DMS 273 treated with DMSO at 0.1 percent for 48 hours (cell line): ENCODE measurements at regions not wholly inside any gene's neighbourhood (a gene's known extent, or its start where the extent isn't known, plus 50 kb on each side); places are given as distances from the start of the nearest gene placed in this dataset.

Experiments
- DNase-seq: peaks from one replicate; lab custom pipeline; 2025; lab: John Stamatoyannopoulos, UW

DNA sequence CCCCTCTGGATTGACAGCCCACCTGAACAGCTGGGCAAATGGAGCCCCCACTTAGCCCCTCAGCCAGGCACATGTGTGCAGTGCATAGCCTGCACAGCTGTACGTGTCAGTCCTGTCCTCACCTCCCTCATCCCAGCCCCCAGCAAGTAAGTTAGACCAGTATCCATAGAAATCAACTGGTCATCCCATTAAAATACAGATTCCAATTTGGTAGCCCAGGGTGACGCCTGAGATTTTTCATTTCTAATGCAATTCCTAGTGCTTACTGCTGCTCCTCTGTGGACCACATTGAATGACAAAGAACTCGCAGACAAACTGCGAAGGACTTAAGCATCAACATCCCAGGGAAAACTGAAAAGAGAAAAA, 99.0 kb upstream of the GJB5 start:
- DNase-seq = no peak

DNA sequence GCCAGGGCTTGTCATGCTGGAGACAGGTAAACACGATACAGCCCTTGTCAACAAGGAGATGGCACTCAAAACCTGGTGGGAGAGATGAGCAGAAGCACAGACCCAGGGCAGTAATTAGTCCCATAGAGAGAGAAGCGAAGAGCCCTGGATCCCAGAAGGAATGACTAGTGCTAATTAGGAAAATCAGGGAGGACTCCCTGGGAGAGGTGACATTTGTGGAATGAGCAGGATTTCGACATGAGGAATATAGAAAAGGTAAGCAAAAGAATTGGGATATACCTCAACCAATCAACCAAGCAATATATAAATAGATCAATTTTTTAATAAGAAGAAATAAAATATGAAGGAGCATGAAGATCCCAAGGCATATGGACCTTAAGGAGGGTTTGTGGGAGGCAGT, 98.5 kb upstream of the GJB5 start:
- no peak for DNase-seq

DNA sequence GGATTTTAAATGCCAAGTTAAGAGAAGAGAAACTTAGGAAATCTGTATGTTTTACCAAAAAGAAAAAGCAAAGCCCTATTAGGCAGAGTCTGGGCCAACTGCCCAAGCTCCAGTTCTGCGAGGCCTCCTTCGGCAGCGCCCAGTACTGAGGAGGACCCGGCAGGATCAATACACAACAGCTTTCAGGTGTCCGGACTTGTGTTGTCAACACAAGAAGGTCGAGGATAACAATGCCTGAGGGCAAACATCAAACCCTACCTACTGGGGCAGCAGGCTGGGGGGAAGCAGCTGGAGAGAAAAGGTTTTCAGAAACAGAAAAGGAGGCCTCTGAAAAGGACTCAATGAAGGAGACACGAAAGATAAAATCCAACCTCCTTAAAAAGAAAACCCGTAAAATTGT, 98.1 kb upstream of the GJB5 start:
- DNase-seq = no peak

DNA sequence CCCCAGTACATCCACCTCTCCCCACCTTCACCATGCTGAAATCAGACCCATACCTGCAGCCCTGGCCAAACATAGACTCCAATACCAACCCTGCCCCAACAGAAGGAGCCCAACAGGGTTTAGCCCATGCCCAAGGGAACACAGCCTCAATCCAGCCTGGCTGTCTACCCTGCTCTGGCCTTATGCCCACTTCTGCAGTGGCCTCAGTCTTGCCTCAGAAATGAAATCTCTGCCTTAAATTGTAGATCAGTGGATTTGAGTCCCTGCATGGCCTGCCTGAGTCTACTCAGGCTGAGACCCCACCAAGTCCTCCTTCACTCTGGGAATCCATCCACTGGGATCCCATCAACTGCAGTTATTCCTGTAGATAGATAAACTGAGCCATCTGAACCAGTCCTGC, 97.6 kb upstream of the GJB5 start:
- no peak for DNase-seq

DNA sequence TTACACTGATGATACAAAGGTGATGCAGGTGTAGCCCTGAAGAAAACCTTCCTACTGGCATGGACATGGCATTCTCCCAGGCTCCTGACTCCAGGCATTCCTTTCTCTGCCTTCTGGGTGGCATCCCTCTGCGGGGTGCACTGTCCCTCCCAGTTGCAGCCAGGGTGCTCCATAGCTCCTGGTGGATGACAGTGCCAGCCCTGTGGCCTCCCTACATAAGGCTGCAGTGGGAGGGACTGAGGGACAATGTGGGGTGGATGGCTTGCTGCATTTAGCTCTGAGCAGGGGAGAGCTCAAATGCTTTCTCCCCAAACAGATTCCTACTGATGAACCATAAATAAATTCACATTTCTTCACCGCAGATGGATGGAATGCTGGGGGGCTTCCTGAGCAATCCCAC, 97.0 kb upstream of the GJB5 start:
- DNase-seq = no peak

DNA sequence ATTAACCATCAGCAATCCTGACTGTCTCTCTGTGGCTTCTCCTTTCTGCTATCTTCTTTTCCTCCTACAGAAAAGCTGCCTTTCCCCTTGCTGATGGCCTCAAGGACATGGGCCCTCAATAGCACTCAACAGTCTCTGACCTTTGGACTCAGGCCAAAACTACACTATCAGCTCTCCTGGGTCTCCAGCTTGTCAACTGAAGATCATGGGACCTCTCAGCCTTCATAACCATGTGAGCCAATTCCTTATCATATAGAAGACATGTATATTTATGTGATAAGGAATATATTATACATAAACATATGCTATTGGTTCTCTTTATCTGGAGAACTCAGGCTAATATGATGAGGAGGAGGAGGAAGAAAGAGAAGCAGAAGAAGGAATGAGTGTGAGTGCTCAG, 91.8 kb upstream of the GJB5 start:
- DNase-seq = no peak

DNA sequence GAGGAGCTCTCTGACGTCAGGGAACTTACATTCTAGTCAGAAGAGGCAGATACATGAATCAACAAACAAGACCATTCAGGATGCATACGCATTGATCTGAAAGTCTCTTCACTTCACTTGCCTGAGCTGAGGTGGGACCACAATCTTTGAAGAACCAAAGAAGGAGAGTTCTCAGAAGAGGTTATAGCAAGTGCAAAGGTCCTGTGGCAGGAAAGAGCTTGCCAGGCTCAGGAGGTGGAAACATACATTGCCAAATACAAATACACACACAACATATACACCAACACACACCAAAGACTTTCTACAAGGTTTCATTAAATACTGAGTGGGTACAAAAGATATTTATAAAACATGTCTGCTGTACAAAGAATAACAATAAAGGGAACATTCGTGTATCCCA, 86.8 kb upstream of the GJB5 start:
- DNase-seq = no peak

DNA sequence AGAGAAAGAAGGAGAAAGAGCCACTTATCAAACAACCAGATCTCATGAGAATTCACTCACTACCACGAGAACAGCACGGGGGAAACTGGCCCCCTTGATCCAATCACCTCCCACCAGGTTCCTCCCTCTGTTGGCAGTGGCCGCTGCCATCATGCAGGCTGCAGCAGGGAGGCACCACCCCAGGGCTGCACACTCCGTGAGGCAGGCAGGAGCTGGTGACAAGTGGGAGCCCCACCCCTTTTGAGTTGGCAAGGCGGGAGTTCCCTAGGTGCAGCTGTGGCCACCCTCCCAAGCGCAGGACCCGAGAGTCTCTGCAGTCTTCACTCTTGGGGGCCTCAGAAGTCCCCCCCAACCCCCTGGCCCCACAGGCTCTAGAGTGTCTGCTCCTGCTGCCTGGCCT, 83.9 kb upstream of the GJB5 start:
- no peak for DNase-seq

DNA sequence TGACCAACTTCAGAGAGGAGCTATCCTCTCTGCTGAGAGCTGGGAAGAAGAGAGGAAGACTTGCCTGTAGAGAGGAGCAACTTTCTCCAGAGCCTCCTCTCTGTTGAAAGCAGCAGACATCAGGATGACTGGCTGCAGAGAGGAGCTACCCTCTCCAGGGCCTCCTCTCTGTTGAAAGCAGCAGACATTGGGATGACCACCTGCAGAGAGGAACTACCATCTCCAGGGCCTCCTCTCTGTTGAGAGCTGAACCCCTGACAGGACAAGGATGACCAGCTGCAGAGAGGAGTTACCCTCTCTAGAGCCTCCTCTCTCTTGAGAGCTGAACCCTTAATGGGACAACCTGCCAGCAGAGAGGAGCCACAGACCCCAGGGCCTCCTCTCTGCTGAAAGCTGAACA, 83.0 kb upstream of the GJB5 start:
- no peak for DNase-seq

DNA sequence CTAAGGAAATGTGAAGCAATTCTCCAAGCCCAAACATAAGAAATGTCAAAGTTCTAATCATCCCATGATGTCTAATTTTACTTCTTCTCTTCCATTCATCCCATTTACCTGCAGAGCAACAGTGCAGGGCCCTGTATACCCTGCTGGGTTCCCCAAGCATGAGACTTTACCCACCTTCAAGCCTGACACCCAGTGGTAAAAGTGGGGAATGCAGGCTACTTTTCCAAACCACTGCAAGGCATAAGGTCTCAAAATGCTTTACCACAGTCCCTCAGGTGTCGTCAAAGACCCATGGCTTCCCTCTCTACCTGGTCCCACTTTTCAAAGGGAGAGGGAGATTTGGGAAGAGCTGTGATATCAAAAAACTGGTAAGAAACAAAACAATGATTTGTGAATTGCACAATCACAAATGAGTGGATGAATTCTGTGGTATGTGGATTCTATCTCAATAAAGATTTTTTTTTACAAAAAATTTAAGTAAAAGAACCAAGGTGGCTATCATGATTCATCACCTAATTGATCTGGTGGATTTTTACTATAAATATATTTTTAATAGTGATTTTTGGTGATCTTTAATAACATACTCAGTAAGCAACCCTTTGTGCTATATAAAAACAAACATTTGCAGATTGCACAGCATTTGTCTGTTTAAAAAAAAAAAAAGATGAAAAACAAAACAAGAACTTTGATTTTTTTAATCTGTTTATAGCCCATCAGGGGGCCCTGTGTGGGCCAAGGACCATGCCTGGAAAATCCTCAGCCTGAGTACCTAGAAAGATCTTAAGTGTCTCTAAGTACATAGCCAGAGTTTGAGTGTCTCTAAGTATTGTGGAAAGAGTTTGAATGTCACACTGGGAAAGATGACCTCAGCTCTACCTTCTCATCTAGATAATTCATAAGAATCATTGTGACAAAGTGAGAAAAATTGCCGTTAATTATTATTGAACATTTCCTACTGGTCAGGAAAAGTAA, 73.1 kb upstream of the GJB5 start:
- DNase-seq = no peak

DNA sequence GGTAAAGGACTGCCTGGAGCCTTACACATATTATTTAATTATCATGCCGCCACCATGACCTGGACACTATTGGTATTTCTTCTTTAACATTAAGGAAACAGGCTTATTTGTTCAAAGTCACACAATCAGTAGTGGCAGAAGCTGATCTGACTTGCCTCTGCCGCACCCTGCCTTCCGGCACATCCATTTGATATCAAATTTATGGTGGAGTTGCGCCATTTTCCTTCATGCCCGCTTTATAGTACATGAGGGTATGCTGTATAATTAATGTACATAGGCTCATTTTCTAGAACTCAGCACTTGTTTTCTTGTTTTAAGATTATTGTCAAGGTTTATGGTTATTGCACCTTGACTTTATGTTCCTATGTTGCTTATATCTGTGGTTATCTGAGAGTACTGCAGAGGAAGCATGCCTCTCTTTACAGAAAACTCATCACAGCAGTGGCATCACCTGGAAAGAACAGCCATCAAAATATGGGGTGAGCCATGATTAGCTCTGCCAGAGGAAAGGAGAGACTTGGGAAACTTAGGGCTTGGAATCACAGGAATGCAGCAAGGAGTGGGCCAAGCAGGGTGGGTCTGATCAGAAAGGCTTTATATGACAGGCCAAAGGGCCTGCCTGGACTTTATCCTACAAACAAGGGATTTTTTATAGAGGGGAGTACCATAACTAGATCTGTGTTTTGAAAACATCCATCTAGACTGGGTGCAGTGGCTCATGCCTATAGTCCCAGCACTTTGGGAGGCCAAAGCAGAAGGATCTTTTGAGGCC, 72.2 kb upstream of the GJB5 start:
- no peak for DNase-seq

DNA sequence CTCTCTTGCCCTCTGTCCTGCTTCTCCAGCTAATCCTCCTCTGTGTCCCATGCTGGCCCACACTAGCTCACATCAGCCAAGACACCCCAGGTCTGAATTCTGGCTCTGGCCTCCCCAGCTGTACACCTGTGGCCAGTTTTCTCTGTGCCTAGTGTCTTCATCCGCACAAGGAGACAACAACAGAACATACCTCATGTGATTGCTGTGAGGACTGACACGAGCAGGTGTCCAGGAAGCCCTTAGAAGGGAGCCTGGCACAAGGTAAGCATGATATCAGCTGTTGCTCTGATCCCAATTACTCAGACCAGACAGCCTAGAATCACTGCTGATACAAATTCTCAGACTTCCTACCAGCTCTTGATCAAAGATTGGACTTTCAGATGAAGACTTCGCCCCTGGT, 71.2 kb upstream of the GJB5 start:
- no peak for DNase-seq

DNA sequence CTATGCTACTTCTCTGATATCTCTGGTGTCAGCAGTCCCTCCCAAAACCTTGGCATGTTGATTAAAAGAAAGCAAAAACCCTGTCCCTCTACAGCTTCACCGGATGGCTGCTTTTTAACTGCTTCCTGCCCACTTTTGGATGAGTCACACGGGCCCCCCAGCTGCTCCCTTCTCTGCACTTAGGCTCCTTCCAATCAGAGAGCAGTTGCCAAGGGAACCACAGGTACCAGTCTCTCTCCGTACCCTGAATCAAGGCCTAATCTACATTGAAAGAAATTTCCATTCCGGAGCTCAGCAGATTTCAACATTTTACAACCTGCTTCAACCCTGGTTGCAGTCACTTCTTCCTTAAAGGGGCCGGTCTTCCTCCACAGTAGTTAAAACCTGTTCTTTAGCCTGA, 70.6 kb upstream of the GJB5 start:
- peak; percentile 25 for DNase-seq

DNA sequence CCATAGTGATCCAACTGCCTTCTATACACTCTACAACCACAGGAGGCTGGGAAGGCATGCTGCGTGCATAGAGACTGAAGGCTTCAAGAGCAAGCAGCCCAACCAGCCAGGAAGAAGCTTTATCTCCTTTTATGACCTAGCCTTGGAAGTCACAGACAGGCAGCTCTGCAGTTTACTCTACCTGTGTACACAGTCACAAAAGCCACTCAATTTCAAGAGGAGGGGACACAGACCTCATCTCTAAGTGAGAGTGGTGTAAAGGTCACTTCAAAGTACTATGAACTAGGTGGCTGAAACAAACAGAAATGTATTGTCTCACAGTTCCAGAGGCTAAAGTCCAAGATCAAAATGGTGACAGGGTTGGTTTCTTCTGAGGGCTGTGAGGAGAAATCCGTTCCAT, 69.6 kb upstream of the GJB5 start:
- no peak for DNase-seq

DNA sequence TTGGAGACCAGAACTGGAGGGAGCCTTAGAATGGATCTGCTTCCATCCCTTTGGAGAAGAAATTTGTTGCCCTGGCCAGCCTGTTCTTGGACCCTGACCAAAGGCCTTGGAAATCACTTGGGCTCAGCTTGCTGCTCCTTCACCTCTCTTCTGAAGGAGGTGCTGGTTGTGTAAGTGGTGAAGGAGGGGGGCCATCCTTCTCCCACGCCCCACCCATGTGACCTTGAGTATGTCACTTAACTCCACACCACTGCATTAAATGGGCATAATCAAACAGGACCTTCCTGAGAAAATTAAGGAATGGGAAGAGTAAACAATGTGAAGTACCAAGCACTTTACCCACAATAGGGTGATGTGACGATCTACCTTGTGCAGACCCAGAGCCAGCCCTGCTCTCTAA, 68.3 kb upstream of the GJB5 start:
- DNase-seq = no peak

DNA sequence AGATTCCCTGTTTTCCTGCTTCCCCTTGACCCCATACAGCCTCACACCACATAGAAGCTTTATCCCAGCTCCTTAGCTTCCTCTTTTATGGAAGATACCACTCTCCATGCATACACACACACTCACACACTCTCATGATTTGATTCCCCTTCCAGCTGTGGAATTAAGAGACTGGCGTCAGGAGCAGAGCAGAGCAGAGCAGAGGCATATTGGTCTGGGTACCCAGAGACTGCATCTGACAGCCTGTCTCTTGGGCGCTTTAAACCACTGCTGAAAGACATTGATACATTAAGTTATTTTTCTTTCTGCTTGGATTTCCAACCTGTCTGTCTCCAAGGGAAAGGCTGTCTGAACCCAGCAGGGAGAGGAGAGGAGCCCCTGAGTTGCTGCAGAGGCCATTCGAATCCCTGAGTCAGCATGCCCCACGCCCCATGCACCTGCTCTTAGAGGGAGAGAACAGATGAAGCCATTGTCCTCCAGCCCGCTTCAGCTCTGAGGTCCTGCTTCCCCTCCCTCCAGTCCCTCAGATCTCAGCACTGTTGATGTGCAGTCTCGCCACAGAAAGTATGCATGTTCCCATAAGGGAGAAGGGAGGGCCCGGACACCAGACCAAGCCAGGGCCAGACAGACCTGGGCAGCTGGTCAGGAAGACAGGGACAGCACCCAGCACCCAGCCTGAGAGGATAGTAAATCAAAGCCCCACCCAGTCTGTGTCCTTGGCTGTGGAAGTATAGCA, 66.7 kb upstream of the GJB5 start:
- DNase-seq = no peak

DNA sequence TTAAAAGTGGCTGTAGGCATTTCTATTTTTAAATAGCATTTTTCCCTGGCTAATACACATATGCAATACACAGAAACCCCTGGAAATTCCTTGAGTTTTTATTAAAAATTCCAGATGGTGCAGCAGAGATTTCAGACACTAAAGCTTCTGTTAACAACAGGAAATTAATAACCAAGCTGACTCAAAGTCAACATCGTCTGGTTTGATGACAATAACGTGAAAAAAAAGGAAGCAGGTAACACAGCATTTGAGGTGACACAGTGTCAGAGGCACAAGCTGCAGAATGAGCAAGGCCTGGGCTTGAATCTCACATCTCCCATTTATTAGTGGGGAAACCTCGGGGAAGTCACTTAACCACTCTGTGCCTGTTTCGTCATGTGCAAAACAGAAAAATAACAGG, 64.6 kb upstream of the GJB5 start:
- no peak for DNase-seq

DNA sequence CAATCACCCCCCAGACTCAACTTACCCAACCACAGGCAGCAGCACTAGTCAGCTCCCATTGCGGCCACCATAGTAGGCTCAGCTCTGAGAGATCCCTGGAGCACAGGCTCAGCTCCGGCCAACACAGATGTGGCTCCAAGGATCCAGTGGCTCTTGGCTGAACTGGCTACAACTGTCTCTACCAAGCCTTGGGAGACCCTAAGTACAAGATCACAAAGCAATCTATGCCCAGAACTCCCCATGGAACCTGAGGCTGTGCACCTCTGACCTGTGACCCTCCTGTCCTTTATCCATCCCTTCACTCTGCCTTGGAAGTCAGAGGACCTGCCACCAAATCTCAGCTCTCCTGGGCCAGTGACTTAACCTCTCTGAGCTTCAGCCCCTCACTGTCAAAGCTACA, 61.8 kb upstream of the GJB5 start:
- DNase-seq = no peak

DNA sequence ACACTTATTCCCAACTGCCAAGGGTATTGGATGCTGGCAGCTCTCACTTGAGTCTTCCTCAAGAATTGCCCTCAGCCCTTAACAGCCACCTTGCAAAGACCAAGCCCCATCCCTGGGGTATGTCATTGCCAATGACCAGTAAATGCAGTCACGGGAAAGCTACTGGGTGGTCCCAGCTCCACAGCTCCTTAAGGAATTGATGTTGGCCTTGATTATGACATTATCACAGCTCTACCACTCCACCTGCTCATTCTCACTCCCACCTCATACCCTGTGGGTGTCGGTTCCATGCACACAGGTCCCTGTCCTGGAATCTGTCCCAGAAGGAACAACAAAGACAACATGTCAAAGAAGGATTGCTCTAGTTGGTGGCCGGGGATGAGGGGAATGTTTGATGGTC, 60.5 kb upstream of the GJB5 start:
- DNase-seq = no peak

DNA sequence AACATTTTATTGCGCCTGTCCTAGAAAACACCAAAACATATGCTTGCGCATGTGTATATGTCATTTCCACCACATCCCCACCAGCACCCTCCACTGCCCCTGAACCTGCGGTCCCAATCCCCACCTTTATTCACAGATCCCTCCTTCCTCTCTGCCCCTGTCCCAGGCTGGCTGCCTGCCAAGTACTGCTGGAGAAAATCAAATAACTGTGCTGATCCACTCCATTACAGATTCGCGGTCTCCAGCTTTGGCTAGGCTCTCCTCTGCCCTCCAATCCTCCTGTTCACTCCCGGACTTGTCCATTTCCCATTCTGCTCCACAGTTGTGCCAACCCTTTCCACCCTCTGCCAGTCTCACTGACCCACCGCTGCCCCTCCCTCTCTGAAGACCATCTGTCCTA, 59.3 kb upstream of the GJB5 start:
- no peak for DNase-seq

DNA sequence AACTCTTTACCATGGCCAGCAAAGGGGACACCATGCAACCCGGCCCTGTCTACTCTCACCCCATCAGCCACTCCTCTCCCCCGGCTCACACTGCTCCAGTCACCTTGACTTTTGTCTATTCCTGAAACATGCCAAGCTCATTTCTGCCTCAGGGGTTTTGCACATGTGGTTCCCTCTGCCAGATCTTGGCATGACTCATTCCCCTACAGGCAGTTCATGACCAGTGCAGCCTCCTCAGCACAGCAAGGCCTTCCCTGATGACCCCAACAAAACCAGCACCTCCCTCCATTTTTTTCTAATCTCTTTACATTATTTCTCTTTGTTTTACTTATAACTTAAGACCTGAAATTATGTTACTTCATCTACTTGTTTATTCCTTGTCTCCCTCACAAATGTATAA, 58.6 kb upstream of the GJB5 start:
- DNase-seq = no peak

DNA sequence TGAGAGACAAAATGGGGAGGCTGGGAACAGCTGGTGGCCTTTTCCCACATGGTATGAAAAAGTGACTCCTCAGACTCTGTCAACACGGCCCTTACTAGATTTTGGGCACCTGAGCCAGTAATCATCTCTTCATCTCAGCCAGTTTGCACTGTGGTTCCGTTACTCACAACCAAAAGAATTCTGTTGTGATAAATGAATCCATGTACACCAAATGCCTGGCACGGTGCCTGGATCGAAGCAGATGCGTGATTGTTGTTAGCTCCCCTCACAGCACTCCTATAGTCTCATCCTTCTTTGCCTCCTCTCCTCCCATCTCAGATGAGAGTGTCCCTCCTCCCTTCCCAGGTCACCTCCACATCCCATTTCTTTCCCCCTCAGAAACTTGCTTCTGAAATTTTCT, 57.9 kb upstream of the GJB5 start:
- no peak for DNase-seq

DNA sequence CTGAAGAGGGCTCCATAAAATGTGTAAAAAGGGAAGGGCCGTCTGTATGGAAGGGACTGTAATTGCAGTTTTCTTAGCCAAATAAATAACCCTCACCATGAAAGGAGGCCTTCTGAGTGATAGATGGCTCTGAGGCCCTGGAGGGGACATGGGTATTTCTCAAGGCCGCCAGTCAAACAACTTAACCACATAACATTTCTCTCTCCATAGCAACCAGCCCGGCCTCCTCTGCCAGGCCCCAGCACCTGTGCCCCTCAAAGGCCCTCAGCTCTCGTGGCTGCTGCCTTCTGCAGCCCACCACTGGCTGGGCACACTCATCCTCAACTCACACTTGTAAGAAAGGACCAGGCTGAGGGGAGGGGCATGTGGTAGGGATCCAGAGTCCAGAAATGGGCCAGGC, 57.0 kb upstream of the GJB5 start:
- no peak for DNase-seq
